IMR-90 (cell line): ENCODE measurements at regions not wholly inside any gene's neighbourhood (a gene's known extent, or its start where the extent isn't known, plus 50 kb on each side); places are given as distances from the start of the nearest gene placed in this dataset.

ENCODE experiments used
- ATAC-seq: fragments of 200-7000 bp; cut with Tn5 transposase; 2 replicates; pipeline ENCODE4 v1.9.1; 2020; ENCODE audit warnings: low read depth, mild to moderate bottlenecking, moderate library complexity
- BruUV-seq: library from RNA; stranded (reverse); fragments of 400-500 nt; replicated peaks from 2 replicates; lab custom pipeline; 2021; lab: Mats Ljungman, UMichigan
- CTCF ChIA-PET: fragments of 300-600 bp; formaldehyde crosslinking; extraction: SDS; loops from one replicate; lab custom pipeline; 2021; ENCODE audit warnings: antibody characterized with exemption; lab: Yijun Ruan, JAX
- POLR2A ChIA-PET: fragments of 300-600 bp; sonication (Branson Sonifier 250); formaldehyde crosslinking; loops from one replicate; lab custom pipeline; 2022; ENCODE audit warnings: antibody characterized with exemption; ENCODE audit not compliant: unreplicated experiment; lab: Charles Lee
- DNase-seq: peaks from one replicate; pipeline ENCODE4 v3.0.0; 2013
- H2AFZ ChIP-seq: replicated peaks from 2 replicates; pipeline ENCODE3; 2013; ENCODE audit warnings: low read length, mild to moderate bottlenecking; ENCODE audit not compliant: poor library complexity
- H2AK5ac ChIP-seq: 2 replicates; pipeline ENCODE4 v1.6.1; 2013; ENCODE audit warnings: low read depth, low read length, inconsistent platforms
- H2AK9ac ChIP-seq: replicated peaks from 2 replicates; pipeline ENCODE3; 2013; ENCODE audit warnings: mild to moderate bottlenecking, low read depth, low read length, moderate library complexity; ENCODE audit not compliant: poor library complexity
- H2BK120ac ChIP-seq: 2 replicates; pipeline ENCODE4 v1.6.1; 2013; ENCODE audit warnings: low read depth, low read length, inconsistent platforms
- H2BK15ac ChIP-seq: 3 replicates; pipeline ENCODE4 v1.6.1; 2013; ENCODE audit warnings: low read depth, low read length, inconsistent platforms
- H2BK20ac ChIP-seq: 2 replicates; pipeline ENCODE4 v1.6.1; 2013; ENCODE audit warnings: low read depth, mild to moderate bottlenecking, inconsistent platforms, low read length, moderate library complexity
- H2BK5ac ChIP-seq: 2 replicates; pipeline ENCODE4 v1.6.1; 2013; ENCODE audit warnings: mild to moderate bottlenecking, low read depth, low read length, inconsistent platforms; ENCODE audit not compliant: poor library complexity, severe bottlenecking
- H3K14ac ChIP-seq: replicated peaks from 2 replicates; pipeline ENCODE4 v1.6.1; 2013; ENCODE audit warnings: low read depth, low read length, inconsistent platforms
- H3K18ac ChIP-seq: 2 replicates; pipeline ENCODE4 v1.6.1; 2013; ENCODE audit warnings: low read depth, low read length, control low read depth
- H3K23ac ChIP-seq: 2 replicates; pipeline ENCODE4 v1.6.1; 2013; ENCODE audit warnings: low read depth, low read length, inconsistent platforms
- H3K27ac ChIP-seq: 2 replicates; pipeline ENCODE4 v1.5.1; 2013; ENCODE audit warnings: mild to moderate bottlenecking, control low read depth, low read length; ENCODE audit not compliant: insufficient read depth
- H3K27me3 ChIP-seq: 2 replicates; pipeline ENCODE4 v1.6.1; 2013; ENCODE audit warnings: low read length; ENCODE audit not compliant: control insufficient read depth, insufficient read depth
- H3K36me3 ChIP-seq: 2 replicates; pipeline ENCODE4 v1.6.1; 2013; ENCODE audit warnings: low read length, mixed read lengths; ENCODE audit not compliant: control insufficient read depth, insufficient read depth
- H3K4ac ChIP-seq: 2 replicates; pipeline ENCODE4 v1.6.1; 2013; ENCODE audit warnings: low read depth, low read length, inconsistent platforms
- H3K4me1 ChIP-seq: 2 replicates; pipeline ENCODE4 v1.6.1; 2013; ENCODE audit warnings: low read length, mixed read lengths; ENCODE audit not compliant: control insufficient read depth, insufficient read depth
- H3K4me2 ChIP-seq: 2 replicates; pipeline ENCODE4 v1.6.1; 2013; ENCODE audit warnings: low read depth, mild to moderate bottlenecking, control low read depth, low read length, moderate library complexity
- H3K4me3 ChIP-seq: 2 replicates; pipeline ENCODE4 v1.5.1; 2013; ENCODE audit warnings: low read depth, mild to moderate bottlenecking, control low read depth, low read length, moderate library complexity; ENCODE audit not compliant: insufficient read depth
- H3K56ac ChIP-seq: 2 replicates; pipeline ENCODE4 v1.6.1; 2013; ENCODE audit warnings: low read length, inconsistent platforms; ENCODE audit not compliant: insufficient read depth; ENCODE audit errors: extremely low read depth
- H3K79me1 ChIP-seq, 2 experiments: 2 replicates each; pipeline ENCODE4 v1.6.1; 2013; ENCODE audit warnings: low read length in 2 of 2, inconsistent platforms in 1 of 2, low read depth in 1 of 2
- H3K9ac ChIP-seq: 2 replicates; pipeline ENCODE4 v1.6.1; 2013; ENCODE audit warnings: low read depth, low read length, control low read depth
- H3K9me1 ChIP-seq: 2 replicates; pipeline ENCODE4 v1.6.1; 2013; ENCODE audit warnings: low read length, inconsistent platforms; ENCODE audit not compliant: insufficient read depth
- H3K9me3 ChIP-seq: 2 replicates; pipeline ENCODE4 v1.6.1; 2013; ENCODE audit warnings: low read length; ENCODE audit not compliant: control insufficient read depth, insufficient read depth
- H4K20me1 ChIP-seq: 2 replicates; pipeline ENCODE4 v1.6.1; 2013; ENCODE audit warnings: low read length, inconsistent platforms; ENCODE audit not compliant: insufficient read depth
- H4K5ac ChIP-seq: 2 replicates; pipeline ENCODE4 v1.6.1; 2013; ENCODE audit warnings: mild to moderate bottlenecking, low read depth, low read length, control low read depth
- H4K8ac ChIP-seq, 2 experiments: 2 replicates each; pipeline ENCODE4 v1.6.1; 2013; ENCODE audit warnings: low read depth in 2 of 2, low read length in 2 of 2, control low read depth in 1 of 2, inconsistent platforms in 1 of 2
- H4K91ac ChIP-seq: 2 replicates; pipeline ENCODE4 v1.6.1; 2013; ENCODE audit warnings: low read depth, low read length, inconsistent platforms; ENCODE audit not compliant: insufficient read depth
- CEBPB ChIP-seq: IDR thresholded peaks from 2 replicates; pipeline ENCODE4 v1.6.1; 2012; ENCODE audit warnings: low read depth, low read length, improper control_type of control experiment
- ELK1 ChIP-seq: fragments of 150-350 bp; IDR thresholded peaks from 2 replicates; pipeline ENCODE4 v1.6.1; 2016; ENCODE audit warnings: low read depth, mild to moderate bottlenecking, low read length, moderate library complexity, borderline replicate concordance
- FOS ChIP-seq: fragments of 150-350 bp; IDR thresholded peaks from 2 replicates; pipeline ENCODE4 v1.6.1; 2016; ENCODE audit warnings: low read depth, low read length
- MAFK ChIP-seq: IDR thresholded peaks from 2 replicates; pipeline ENCODE4 v1.6.1; 2012; ENCODE audit warnings: low read depth, low read length, improper control_type of control experiment
- MAZ ChIP-seq: IDR thresholded peaks from 2 replicates; pipeline ENCODE4 v1.6.1; 2012; ENCODE audit warnings: low read depth, mild to moderate bottlenecking, low read length, improper control_type of control experiment, moderate library complexity, borderline replicate concordance
- MXI1 ChIP-seq: IDR thresholded peaks from 2 replicates; pipeline ENCODE4 v1.6.1; 2012; ENCODE audit warnings: low read depth, mild to moderate bottlenecking, low read length, moderate library complexity, borderline replicate concordance
- NFE2L2 ChIP-seq: fragments of 150-350 bp; IDR thresholded peaks from 2 replicates; pipeline ENCODE4 v1.6.1; 2016; ENCODE audit warnings: low read depth, mild to moderate bottlenecking, low read length
- RAD21 ChIP-seq: IDR thresholded peaks from 2 replicates; pipeline ENCODE4 v1.6.1; 2012; ENCODE audit warnings: low read length, improper control_type of control experiment
- RFX5 ChIP-seq: IDR thresholded peaks from 2 replicates; pipeline ENCODE4 v1.8.0; 2012; ENCODE audit warnings: low read depth, mild to moderate bottlenecking, low read length, moderate library complexity
- WGBS, 2 experiments: methylation state at CpG; one replicate each; pipeline versions ENCODE4 v1.1.5 to v1.1.7; 2013; ENCODE audit warnings: missing lambda C conversion rate in 2 of 2; ENCODE audit not compliant: insufficient read length in 1 of 2; ENCODE audit errors: extremely low coverage in 2 of 2; 5-methylcytosine and 5-hydroxymethylcytosine counted together
- dilution Hi-C: fragments of 300-500 bp; cut with HindIII; formaldehyde crosslinking; loops from one replicate; pipeline ENCODE4 v1.14.3; 2018; ENCODE audit warnings: low sequenced_read_pairs; ENCODE audit not compliant: unreplicated experiment
- in situ Hi-C: fragments of 300-500 bp; cut with MboI; formaldehyde crosslinking; loops from 3 replicates; pipeline ENCODE4 v1.14.3; 2019; ENCODE audit warnings: low sequenced_read_pairs, inconsistent platforms, mixed read lengths
- intact Hi-C: fragments of 100-400 bp; cut with micrococcal nuclease; formaldehyde crosslinking; loops from 2 replicates; pipeline ENCODE4 v1.10.0; 2022
- TF ChIP-seq, protein P1 (sequence below): conservative IDR thresholded peaks from 2 replicates; pipeline ENCODE4 v1.5.1; 2012; ENCODE audit warnings: mild to moderate bottlenecking, low read depth, low read length, improper control_type of control experiment

- no peak overlapping the region for H3K9ac ChIP-seq
- H3K18ac ChIP-seq: no peak overlapping the region
- no peak overlapping the region for H3K23ac ChIP-seq
- intact Hi-C loops (no loop called here), in situ Hi-C loops (no loop called here), dilution Hi-C loops (no loop called here)
- H3K9me1 ChIP-seq: no peaks in the 10 kb centered on the region
- H2BK15ac ChIP-seq: no peak overlapping the region
- no peaks in the 10 kb centered on the region; the same call in 1 of the 2 replicates for H3K4me1 ChIP-seq
- no peak overlapping the region for H3K4me3 ChIP-seq
- no peak overlapping the region for H4K5ac ChIP-seq
- H4K20me1 ChIP-seq: no peaks in the 10 kb centered on the region
- no TSS peak for BruUV-seq
- H2BK5ac ChIP-seq: no peak overlapping the region
- TF ChIP-seq MXI1: no peak
- TF ChIP-seq CEBPB: no peak
- no peak for TF ChIP-seq FOS
- no peak for TF ChIP-seq RFX5
- no peak for TF ChIP-seq NFE2L2
- TF ChIP-seq ELK1: no peak
- TF ChIP-seq, protein P1, sequence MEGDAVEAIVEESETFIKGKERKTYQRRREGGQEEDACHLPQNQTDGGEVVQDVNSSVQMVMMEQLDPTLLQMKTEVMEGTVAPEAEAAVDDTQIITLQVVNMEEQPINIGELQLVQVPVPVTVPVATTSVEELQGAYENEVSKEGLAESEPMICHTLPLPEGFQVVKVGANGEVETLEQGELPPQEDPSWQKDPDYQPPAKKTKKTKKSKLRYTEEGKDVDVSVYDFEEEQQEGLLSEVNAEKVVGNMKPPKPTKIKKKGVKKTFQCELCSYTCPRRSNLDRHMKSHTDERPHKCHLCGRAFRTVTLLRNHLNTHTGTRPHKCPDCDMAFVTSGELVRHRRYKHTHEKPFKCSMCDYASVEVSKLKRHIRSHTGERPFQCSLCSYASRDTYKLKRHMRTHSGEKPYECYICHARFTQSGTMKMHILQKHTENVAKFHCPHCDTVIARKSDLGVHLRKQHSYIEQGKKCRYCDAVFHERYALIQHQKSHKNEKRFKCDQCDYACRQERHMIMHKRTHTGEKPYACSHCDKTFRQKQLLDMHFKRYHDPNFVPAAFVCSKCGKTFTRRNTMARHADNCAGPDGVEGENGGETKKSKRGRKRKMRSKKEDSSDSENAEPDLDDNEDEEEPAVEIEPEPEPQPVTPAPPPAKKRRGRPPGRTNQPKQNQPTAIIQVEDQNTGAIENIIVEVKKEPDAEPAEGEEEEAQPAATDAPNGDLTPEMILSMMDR: no peak
- no peak for TF ChIP-seq MAZ
- no peak for TF ChIP-seq RAD21
- no peak for TF ChIP-seq MAFK
- H3K4ac ChIP-seq: no peak overlapping the region
- no peaks in the 10 kb centered on the region for H3K9me3 ChIP-seq
- DNase-seq (no peak), ATAC-seq (no peak)
- no peak overlapping the region for H4K91ac ChIP-seq
- no peak overlapping the region for H2AFZ ChIP-seq
- H3K56ac ChIP-seq: no peak overlapping the region
- no peak overlapping the region for H2AK5ac ChIP-seq
- no peak overlapping the region for H2BK20ac ChIP-seq
- no peak overlapping the region for H3K27ac ChIP-seq
- no peaks in the 10 kb centered on the region for H3K79me1 ChIP-seq
- H3K27me3 ChIP-seq: peaks cover 8% of the 10 kb centered on the region
- POLR2A ChIA-PET: no interaction called here
- H3K4me2 ChIP-seq: no peak overlapping the region
- CTCF ChIA-PET: interaction anchor here (1.1 to 1.3 kb wide), 2 partner anchors 13 to 15 kb away, joined by 3 read pairs; no protein-coding TSS in a partner anchor
- WGBS, 2 experiments: 100% methylated on average over 1 of the region's 2 CpGs; no CpG with 5 or more reads in 1 of the 2 experiments
- no peaks in the 10 kb centered on the region for H3K36me3 ChIP-seq
- no peak overlapping the region for H3K14ac ChIP-seq
- no peak overlapping the region for H4K8ac ChIP-seq
- H2AK9ac ChIP-seq: no peak overlapping the region
- no peak overlapping the region for H2BK120ac ChIP-seq
Measured at GRCh38 chr12:107235600-107235999, 142.3 kb upstream of the CRY1 start.
